Left kidney (tissue), 1 donor: ENCODE measurements at regions not wholly inside any gene's neighbourhood (a gene's known extent, or its start where the extent isn't known, plus 50 kb on each side); places are given as distances from the start of the nearest gene placed in this dataset.

ENCODE experiments used
- DNase-seq: peaks from one replicate; pipeline ENCODE4 v3.0.0-alpha.2; 2013

- no peak for DNase-seq
Measured at GRCh38 chr10:44822349-44822748, 88.8 kb upstream of the TMEM72 start.

GRCh38 chr10:44822966-44823365 lies 88.2 kb upstream of the TMEM72 start:
- DNase-seq = no peak

- no peak for DNase-seq
Measured at GRCh38 chr10:44824607-44825006, 86.5 kb upstream of the TMEM72 start.

- no peak for DNase-seq
Measured at GRCh38 chr10:44827431-44828006, 83.6 kb upstream of the TMEM72 start.

GRCh38 chr10:44828508-44829142 lies 82.5 kb upstream of the TMEM72 start:
- peak; percentile 84 for DNase-seq

- no peak for DNase-seq
Measured at GRCh38 chr10:44829426-44829825, 81.7 kb upstream of the TMEM72 start.

GRCh38 chr10:44830022-44830421 lies 81.1 kb upstream of the TMEM72 start:
- no peak for DNase-seq

- DNase-seq = no peak
Measured at GRCh38 chr10:44831581-44831980, 79.6 kb upstream of the TMEM72 start.

GRCh38 chr10:44832595-44833390 lies 78.3 kb upstream of the TMEM72 start:
- no peak for DNase-seq

GRCh38 chr10:44834131-44834530 lies 77.0 kb upstream of the TMEM72 start:
- no peak for DNase-seq

GRCh38 chr10:44835300-44835699 lies 75.8 kb upstream of the TMEM72 start:
- no peak for DNase-seq

GRCh38 chr10:44843484-44843883 lies 67.7 kb upstream of the TMEM72 start:
- DNase-seq = no peak

- no peak for DNase-seq
Measured at GRCh38 chr10:44845361-44846175, 65.6 kb upstream of the TMEM72 start.

- DNase-seq = no peak
Measured at GRCh38 chr10:44847110-44847509, 64.0 kb upstream of the TMEM72 start.

- DNase-seq = no peak
Measured at GRCh38 chr10:44848211-44848610, 62.9 kb upstream of the TMEM72 start.

GRCh38 chr10:44849936-44850335 lies 61.2 kb upstream of the TMEM72 start:
- DNase-seq = no peak

- no peak for DNase-seq
Measured at GRCh38 chr10:44850356-44850934, 60.7 kb upstream of the TMEM72 start.

GRCh38 chr10:44851413-44851812 lies 59.7 kb upstream of the TMEM72 start:
- DNase-seq = no peak

GRCh38 chr10:44851881-44852280 lies 59.3 kb upstream of the TMEM72 start:
- DNase-seq = no peak

GRCh38 chr10:44853148-44853734 lies 57.9 kb upstream of the TMEM72 start:
- DNase-seq = no peak

- DNase-seq = no peak
Measured at GRCh38 chr10:44853796-44854195, 57.3 kb upstream of the TMEM72 start.
